NCI-H1105 (cell line): ENCODE measurements at regions not wholly inside any gene's neighbourhood (a gene's known extent, or its start where the extent isn't known, plus 50 kb on each side); places are given as distances from the start of the nearest gene placed in this dataset.
"Not testable (repeated sequence)": the region's sequence is repeated elsewhere in the genome, so short reads cannot be mapped to it uniquely, and the experiment has no call there.

Experiments
- DNase-seq: peaks from one replicate; lab custom pipeline; 2025; lab: John Stamatoyannopoulos, UW

DNA sequence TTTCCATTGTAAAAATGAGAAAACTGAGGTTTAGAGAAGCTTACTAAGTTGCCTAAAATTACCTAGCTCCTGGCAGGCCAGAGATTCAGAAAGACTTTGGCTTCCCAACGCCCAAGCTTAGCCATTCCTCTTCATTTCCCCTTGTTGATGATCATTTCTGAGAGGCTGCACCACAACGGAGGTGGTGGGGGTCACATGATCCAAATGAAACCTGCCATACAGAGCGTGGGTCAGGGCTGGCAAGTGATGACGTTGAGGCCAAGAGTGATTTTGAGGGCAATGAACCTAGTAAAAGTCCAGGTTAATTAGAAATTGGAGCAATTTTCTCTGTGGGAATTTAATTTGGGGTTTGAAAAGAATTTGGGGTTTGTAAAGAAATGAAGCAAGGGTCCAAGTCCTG is 109.9 kb downstream of the TMEM182 start:
- DNase-seq = no peak

GRCh38 chr2:102872388-102872787 is 110.6 kb downstream of the TMEM182 start:
- no peak for DNase-seq

DNA sequence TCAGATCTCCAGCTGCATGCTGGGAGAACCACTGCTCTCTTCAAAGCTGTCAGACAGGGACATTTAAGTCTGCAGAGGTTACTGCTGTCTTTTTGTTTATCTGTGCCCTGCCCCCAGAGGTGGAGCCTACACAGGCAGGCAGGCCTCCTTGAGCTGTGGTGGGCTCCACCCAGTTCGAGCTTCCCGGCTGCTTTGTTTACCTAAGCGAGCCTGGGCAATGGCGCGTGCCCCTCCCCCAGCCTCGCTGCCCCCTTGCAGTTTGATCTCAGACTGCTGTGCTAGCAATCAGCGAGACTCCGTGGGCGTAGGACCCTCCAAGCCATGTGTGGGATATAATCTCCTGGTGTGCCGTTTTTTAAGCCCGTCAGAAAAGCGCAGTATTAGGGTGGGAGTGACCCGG is 117.7 kb downstream of the TMEM182 start:
- not testable (repeated sequence) for DNase-seq

DNA sequence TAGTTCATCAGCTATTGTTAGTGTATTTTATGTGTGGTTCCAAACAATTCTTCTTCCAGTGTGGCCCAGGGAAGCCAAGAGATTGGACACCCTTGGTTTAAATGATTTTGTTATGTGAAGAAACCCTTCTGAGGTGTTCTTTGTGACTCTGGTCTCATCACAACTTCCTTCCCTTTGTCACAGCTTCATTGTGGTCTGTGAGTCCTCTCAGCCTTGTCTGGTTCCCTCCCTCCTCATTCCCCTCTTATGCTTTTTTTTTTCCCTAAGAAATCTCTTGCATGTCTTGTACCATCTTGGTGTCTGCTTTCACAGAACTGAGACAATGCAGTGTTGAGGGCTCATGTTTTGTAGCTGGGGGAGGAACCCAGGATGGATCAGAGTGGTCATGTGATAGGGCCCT is 118.9 kb downstream of the TMEM182 start:
- no peak for DNase-seq

DNA sequence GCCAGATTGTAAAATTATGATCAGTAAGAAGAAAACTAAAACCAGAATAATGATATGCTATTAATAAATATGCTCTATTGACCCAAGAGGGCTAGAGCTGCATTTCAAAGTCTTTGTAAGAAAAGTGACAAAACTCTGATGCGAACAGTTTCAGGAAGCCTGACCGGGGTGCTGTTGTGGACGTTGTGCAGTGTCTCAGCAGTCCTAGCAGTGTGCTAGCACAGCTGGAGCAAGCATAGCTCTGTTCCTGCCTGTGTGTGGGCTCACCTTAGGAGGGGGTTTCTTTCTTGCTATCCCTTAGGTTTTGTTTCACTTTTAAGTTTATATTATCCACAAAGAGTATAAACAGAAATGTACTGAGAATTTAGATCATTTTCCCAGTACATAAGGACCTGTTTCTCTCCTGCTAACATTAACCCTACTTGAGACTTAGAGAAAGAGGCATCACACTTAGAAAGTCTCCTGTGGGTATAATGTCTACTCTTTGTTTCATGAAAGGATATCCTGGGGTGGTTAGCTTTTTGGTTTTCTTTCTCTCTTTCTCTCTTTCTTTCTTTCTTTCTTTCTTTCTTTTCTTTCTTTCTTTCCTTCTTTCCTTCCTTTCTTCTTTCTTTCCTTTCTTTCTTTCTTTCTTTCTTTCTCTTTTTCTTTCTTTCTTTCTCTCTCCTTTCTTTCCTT is 124.5 kb downstream of the TMEM182 start:
- DNase-seq = no peak

GRCh38 chr2:102888514-102888913 is 126.7 kb downstream of the TMEM182 start:
- no peak for DNase-seq

- DNase-seq = no peak
These were observed 129.5 kb downstream of the TMEM182 start for GRCh38 chr2:102891296-102891695.

- DNase-seq = no peak
These were observed 131.0 kb downstream of the TMEM182 start for GRCh38 chr2:102892698-102893310.

DNA sequence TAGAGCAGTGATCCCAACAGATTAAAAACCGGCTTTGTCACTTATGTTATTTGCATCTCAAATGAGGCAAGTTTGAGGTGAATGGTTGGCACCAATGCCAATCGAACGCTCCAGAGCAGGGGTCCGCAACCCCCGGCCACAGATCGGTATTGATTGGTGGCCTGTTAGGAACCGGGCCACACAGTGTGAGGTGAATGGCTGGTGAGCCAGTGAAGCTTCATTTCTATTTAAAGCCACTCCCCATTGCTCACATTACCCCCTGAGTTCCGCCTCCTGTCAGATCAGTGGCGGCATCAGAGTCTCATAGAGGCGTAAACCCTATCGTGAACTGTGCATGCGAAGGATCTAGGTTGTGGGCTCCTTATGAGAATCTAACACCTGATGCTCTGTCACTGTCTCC is 132.0 kb downstream of the TMEM182 start:
- no peak for DNase-seq

- DNase-seq = no peak
These were observed 133.5 kb downstream of the TMEM182 start for GRCh38 chr2:102895376-102895775.

- not testable (repeated sequence) for DNase-seq
These were observed 147.4 kb downstream of the TMEM182 start for GRCh38 chr2:102909240-102909639.

GRCh38 chr2:102910724-102911123 is 148.9 kb downstream of the TMEM182 start:
- no peak for DNase-seq

DNA sequence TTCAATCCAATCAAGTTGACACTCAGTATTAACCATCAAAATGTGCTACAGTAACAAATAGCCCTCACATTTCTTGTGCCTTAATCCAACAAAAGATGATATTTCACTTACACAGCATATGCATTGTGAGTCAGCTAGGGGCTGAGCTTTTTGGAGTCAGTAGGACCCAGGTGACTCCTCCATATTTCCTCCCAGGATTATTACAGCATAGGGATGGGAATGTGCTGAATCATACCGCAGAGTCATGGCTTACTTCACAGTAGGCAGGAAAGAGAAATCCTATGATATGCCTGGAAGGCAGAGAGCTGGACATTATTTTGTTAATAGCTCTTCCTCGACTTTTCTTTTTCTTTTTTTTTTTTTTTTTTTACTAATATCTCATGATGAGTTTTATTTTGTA is 153.3 kb downstream of the TMEM182 start:
- DNase-seq = no peak

- DNase-seq = no peak
These were observed 160.5 kb downstream of the TMEM182 start for GRCh38 chr2:102922321-102922720.

DNA sequence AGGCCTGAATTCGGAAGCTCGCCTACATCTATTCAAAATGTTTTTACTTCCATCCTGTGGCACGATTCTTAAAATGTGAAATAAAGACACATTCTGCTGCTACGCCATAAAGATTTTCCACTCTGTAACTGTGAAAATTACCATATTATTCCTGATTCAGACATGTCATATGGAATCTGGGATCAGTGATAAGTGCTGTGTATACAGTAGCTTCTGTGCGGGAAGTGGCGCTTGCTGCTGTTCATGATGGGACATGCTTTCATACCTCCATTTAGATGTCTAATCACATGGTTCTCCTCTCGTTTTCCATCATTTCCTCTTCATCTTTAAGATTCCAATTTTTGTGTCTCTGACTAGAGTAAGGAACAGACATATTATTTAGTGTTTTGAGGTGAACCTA is 163.2 kb downstream of the TMEM182 start:
- DNase-seq = no peak

DNA sequence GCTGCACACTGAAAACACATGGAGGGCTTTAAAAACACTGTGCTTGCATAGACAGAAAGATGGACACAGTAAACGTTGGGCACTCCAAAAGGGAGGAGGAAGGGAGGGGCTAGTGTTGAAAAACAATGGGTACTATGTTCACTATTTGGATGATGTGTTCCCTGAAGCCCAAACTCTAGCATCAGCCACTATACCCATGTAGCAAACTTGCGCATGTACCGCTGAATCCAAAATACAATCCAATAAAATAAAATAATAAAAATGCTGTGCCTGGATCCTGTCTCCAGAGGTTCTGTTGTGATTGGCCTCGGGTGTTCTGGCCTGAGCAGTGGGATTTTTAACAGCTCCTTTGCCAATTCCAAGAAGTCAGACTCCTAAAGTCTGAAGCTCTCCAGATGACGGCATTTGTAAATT is 166.0 kb downstream of the TMEM182 start:
- no peak for DNase-seq

DNA sequence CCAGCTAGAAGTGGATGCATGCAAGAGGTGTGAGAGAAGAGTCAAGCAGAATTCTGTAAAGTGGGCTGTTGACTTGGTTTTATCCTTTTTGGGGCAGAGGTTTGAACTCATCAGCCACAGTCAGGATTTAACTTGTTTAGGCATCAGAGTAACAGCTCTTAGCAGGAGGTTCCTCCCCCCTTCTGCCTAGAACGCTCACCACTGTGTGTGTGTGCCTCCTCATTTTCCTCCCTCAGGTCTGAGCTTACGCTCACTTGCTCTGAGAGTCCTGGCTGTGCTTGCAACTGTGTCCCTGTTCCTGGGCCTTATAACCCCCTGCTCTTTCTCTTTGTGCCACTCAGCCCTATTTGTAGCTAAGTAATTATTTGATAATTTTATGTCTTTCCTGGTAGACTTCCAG is 167.9 kb downstream of the TMEM182 start:
- DNase-seq = no peak

- peak; percentile 84 for DNase-seq
These were observed 170.7 kb downstream of the TMEM182 start for GRCh38 chr2:102932501-102932900.

- DNase-seq = no peak
These were observed 177.4 kb downstream of the TMEM182 start for GRCh38 chr2:102939207-102939606.

DNA sequence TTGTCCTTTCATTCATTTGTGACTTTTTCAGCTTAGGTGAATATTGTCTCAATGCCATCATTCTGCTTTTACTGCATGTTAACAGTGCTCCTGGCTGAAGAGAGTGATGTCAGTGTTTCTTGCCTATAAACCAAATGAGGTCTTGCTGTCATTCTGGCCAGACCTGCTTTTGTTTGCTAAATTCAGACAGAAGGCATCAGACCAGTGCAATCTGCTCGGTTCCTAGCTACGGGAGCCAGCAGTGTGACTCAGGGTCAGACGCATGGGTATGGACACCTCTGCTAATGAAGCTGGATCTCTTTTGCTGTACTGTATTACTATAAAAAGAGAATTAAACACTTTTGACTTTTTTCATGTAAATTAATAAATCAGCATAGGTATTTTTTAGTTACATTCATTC is 178.9 kb downstream of the TMEM182 start:
- no peak for DNase-seq

DNA sequence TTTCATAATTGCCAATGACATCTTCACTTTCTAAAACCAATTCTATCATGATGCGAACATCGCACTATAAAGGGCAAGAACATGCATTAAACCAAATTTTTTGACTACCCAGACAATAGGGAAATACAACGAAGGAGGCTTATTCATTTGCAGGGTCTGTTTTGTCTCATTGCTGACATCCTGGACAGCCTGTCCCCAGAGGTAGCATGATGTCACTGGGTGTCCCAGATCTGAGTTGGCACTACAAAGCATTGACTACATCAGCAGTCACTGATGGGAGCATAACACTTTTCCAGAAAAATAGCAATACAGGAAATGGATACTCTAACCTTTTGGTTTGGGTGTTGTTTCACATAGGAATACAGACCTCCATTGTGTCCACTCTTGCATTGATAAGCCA is 180.3 kb downstream of the TMEM182 start:
- DNase-seq = no peak

DNA sequence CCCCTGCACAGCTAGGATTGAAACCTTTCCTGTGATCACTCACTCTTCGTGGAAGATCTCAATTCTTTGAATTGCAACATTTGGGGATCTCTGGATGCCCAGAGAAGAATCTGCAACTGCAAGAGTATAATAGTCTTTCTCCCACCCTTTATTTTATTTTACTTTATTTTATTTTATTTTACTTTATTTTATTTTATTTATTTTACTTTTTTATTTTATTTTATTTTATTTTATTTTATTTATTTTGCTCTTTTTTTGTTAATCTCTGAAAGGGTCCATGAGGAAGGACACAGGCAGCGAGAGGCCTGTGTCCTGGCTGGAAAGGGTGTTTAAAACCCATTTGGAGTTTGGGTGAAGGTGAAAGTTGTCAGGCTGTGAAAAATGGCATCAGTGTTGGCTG is 181.4 kb downstream of the TMEM182 start:
- DNase-seq = no peak

- no peak for DNase-seq
These were observed 188.6 kb downstream of the TMEM182 start for GRCh38 chr2:102950371-102950946.

DNA sequence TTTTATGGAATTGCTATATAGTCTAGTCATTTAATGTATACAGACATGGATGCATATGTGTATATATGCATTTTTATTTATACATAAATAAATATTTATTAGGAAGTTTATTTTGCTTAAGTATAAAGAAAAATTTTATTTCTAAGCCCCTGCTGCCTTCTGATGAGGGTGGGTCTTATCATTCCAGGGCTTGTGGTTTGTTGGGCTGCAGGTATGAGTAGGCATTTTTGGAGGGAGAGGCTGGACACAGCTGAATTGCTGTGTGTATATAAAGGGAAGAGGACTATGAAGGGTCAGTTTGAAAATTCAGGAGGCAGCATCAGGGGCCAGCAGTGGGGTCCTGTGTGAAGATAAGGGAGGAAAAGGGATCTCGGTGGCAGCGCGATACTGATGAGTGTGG is 189.4 kb downstream of the TMEM182 start:
- no peak for DNase-seq
